Upper lobe of left lung (tissue), 4 donors: ENCODE measurements at regions not wholly inside any gene's neighbourhood (a gene's known extent, or its start where the extent isn't known, plus 50 kb on each side); places are given as distances from the start of the nearest gene placed in this dataset.

Source experiments
- EP300 ChIP-seq, 4 donors: sonication (generic); formaldehyde crosslinking; IDR thresholded peaks; one replicate each; pipeline ENCODE4 v1.5.1; 2017; ENCODE audit warnings: antibody characterized with exemption in 4 of 4, control low read depth in 2 of 4
- TF ChIP-seq, protein P1 (sequence below), 6 experiments: fragments of 450-650 bp in 4 of 6; fragments of 200-600 bp in 2 of 6; sonication (generic) in 2 of 6; IDR thresholded peaks; one replicate each; pipeline ENCODE4 v1.5.1; 2016 to 2019; ENCODE audit warnings: antibody characterized with exemption in 6 of 6

DNA sequence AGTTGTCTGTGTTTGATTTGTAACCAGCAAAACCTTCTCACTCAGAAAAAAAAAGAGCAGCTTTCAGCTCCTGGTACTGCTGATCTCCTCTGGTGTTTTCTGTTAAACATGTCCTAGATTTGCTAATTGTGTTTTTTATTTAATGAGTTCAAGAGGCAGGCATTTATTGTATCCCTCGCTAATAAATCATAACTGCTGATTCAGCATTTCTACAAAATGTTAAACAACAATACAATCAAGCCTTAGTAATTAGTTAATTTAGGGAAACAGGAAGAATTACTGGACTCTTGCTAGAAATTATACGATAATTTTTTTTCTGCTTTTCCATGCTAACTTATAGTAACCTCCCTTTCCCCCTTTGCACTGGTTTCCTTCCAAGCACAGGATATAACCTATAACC, 66.8 kb upstream of the NRP1 start:
- TF ChIP-seq, protein P1, sequence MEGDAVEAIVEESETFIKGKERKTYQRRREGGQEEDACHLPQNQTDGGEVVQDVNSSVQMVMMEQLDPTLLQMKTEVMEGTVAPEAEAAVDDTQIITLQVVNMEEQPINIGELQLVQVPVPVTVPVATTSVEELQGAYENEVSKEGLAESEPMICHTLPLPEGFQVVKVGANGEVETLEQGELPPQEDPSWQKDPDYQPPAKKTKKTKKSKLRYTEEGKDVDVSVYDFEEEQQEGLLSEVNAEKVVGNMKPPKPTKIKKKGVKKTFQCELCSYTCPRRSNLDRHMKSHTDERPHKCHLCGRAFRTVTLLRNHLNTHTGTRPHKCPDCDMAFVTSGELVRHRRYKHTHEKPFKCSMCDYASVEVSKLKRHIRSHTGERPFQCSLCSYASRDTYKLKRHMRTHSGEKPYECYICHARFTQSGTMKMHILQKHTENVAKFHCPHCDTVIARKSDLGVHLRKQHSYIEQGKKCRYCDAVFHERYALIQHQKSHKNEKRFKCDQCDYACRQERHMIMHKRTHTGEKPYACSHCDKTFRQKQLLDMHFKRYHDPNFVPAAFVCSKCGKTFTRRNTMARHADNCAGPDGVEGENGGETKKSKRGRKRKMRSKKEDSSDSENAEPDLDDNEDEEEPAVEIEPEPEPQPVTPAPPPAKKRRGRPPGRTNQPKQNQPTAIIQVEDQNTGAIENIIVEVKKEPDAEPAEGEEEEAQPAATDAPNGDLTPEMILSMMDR (IDR thresholded peaks at IDR 0.05), result no peak
- TF ChIP-seq EP300 (IDR thresholded peaks at IDR 0.05), result no peak
